MM.1S (cell line): ENCODE measurements at regions not wholly inside any gene's neighbourhood (a gene's known extent, or its start where the extent isn't known, plus 50 kb on each side); places are given as distances from the start of the nearest gene placed in this dataset.

Source experiments
- EZH2 ChIP-seq: fragments of 300-600 bp; sonication (generic); optimal IDR thresholded peaks from 2 replicates; pipeline ENCODE3; 2017; ENCODE audit warnings: low read depth, mild to moderate bottlenecking, antibody characterized with exemption, low read length, mixed read lengths
- EZH2phosphoT487 ChIP-seq: fragments of 300-600 bp; sonication (generic); IDR thresholded peaks from 2 replicates; pipeline ENCODE4 v1.6.1; 2018; ENCODE audit warnings: antibody characterized with exemption, low read length
- TF ChIP-seq, protein P1 (sequence below): fragments of 300-600 bp; sonication (generic); IDR thresholded peaks from 2 replicates; pipeline ENCODE4 v1.5.1; 2016; ENCODE audit warnings: antibody characterized with exemption, low read length, mixed read lengths

DNA sequence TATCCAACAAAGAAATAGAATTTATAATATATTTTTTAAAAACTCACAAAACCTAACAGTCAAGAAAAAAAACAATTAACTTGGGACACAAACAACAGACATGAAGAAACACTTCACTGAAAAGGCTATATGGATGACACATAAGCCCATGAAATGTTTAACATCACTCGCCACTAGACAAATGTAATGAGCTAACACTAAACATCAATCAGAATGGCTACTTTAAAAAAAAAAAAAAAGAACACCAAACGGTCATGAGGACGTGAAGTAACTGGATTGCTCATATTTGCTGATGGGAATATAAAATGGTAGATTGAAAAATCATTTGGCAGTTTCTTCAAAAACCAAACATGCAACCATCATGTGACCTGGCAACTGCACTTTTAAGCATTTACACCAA lies 97.3 kb upstream of the RGPD4 start:
- TF ChIP-seq EZH2 (no peak), EZH2phosphoT487 (no peak)
- TF ChIP-seq, protein P1, sequence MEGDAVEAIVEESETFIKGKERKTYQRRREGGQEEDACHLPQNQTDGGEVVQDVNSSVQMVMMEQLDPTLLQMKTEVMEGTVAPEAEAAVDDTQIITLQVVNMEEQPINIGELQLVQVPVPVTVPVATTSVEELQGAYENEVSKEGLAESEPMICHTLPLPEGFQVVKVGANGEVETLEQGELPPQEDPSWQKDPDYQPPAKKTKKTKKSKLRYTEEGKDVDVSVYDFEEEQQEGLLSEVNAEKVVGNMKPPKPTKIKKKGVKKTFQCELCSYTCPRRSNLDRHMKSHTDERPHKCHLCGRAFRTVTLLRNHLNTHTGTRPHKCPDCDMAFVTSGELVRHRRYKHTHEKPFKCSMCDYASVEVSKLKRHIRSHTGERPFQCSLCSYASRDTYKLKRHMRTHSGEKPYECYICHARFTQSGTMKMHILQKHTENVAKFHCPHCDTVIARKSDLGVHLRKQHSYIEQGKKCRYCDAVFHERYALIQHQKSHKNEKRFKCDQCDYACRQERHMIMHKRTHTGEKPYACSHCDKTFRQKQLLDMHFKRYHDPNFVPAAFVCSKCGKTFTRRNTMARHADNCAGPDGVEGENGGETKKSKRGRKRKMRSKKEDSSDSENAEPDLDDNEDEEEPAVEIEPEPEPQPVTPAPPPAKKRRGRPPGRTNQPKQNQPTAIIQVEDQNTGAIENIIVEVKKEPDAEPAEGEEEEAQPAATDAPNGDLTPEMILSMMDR, result no peak
